GM10266 (cell line): ENCODE measurements at regions not wholly inside any gene's neighbourhood (a gene's known extent, or its start where the extent isn't known, plus 50 kb on each side); places are given as distances from the start of the nearest gene placed in this dataset.
A peak's percentile ranks its signal among the peaks of the same experiment; 100 is the strongest.

Source experiments
- DNase-seq: peaks from one replicate; pipeline ENCODE4 v3.0.0; 2012; ENCODE audit errors: extremely low spot score
- CTCF ChIP-seq: IDR thresholded peaks from 2 replicates; pipeline ENCODE4 v1.5.1; 2012; ENCODE audit warnings: mild to moderate bottlenecking, low read depth; ENCODE audit not compliant: control insufficient read depth, insufficient read depth; ENCODE audit errors: missing control alignments

GRCh38 chr16:48487287-48487686 is 102.1 kb upstream of the SIAH1 start:
- no peak for TF ChIP-seq CTCF
- peak; percentile 6 for DNase-seq

GRCh38 chr16:48481772-48482171 is 96.6 kb upstream of the SIAH1 start:
- no peak for DNase-seq
- TF ChIP-seq CTCF: no peak

GRCh38 chr16:48481211-48481610 is 96.0 kb upstream of the SIAH1 start:
- DNase-seq: no peak
- no peak for TF ChIP-seq CTCF

- no peak for DNase-seq
- TF ChIP-seq CTCF: no peak
These were observed 94.7 kb upstream of the SIAH1 start for GRCh38 chr16:48479955-48480354.

- no peak for DNase-seq
- no peak for TF ChIP-seq CTCF
These were observed 94.1 kb upstream of the SIAH1 start for GRCh38 chr16:48479329-48479728.

GRCh38 chr16:48478393-48478792 is 93.2 kb upstream of the SIAH1 start:
- TF ChIP-seq CTCF: no peak
- DNase-seq: no peak

- DNase-seq: no peak
- TF ChIP-seq CTCF: no peak
These were observed 86.2 kb upstream of the SIAH1 start for GRCh38 chr16:48471435-48471834.
